ENCODE measurements at regions not wholly inside any gene's neighbourhood (a gene's known extent, or its start where the extent isn't known, plus 50 kb on each side); places are given as distances from the start of the nearest gene placed in this dataset.
"Not testable (repeated sequence)": the region's sequence is repeated elsewhere in the genome, so short reads cannot be mapped to it uniquely, and the experiment has no call there.

- no peak for DNase-seq
These were observed 76.6 kb upstream of the KRAS start for GRCh38 chr12:25327321-25327720.

- DNase-seq: no peak
These were observed 75.6 kb upstream of the KRAS start for GRCh38 chr12:25326326-25326725.

GRCh38 chr12:25324861-25325260 lies 74.1 kb upstream of the KRAS start:
- DNase-seq: no peak

- no peak for DNase-seq
These were observed 72.9 kb upstream of the KRAS start for GRCh38 chr12:25323581-25323982.

GRCh38 chr12:25322918-25323531 lies 72.3 kb upstream of the KRAS start:
- no peak for DNase-seq

- DNase-seq: no peak
These were observed 71.6 kb upstream of the KRAS start for GRCh38 chr12:25322351-25322750.

GRCh38 chr12:25321772-25322171 lies 71.0 kb upstream of the KRAS start:
- DNase-seq: no peak

- no peak for DNase-seq
These were observed 69.6 kb upstream of the KRAS start for GRCh38 chr12:25320123-25321006.

- DNase-seq: no peak
These were observed 68.7 kb upstream of the KRAS start for GRCh38 chr12:25319233-25319984.

GRCh38 chr12:25317553-25317952 lies 66.8 kb upstream of the KRAS start:
- DNase-seq: no peak

GRCh38 chr12:25315388-25315787 lies 64.7 kb upstream of the KRAS start:
- no peak for DNase-seq

- not testable (repeated sequence) for DNase-seq
These were observed 62.7 kb upstream of the KRAS start for GRCh38 chr12:25313266-25313990.

- no peak for DNase-seq
These were observed 60.8 kb upstream of the KRAS start for GRCh38 chr12:25311506-25311905.

- not testable (repeated sequence) for DNase-seq
These were observed 59.3 kb upstream of the KRAS start for GRCh38 chr12:25310071-25310470.

- DNase-seq: no peak
These were observed 58.0 kb upstream of the KRAS start for GRCh38 chr12:25308756-25309155.

GRCh38 chr12:25307818-25308217 lies 57.1 kb upstream of the KRAS start:
- no peak for DNase-seq

GRCh38 chr12:25301798-25302197 lies 51.1 kb upstream of the KRAS start:
- DNase-seq: no peak

Measured in NCI-H774 (cell line).